MM.1S (cell line): ENCODE measurements at regions not wholly inside any gene's neighbourhood (a gene's known extent, or its start where the extent isn't known, plus 50 kb on each side); places are given as distances from the start of the nearest gene placed in this dataset.

Experiments
- DNase-seq: peaks from one replicate; pipeline ENCODE4 v3.0.0-alpha.2; 2015
- H2AFZ ChIP-seq: fragments of 300-600 bp; sonication (generic); 2 replicates; pipeline ENCODE4 v1.6.0; 2016; ENCODE audit warnings: antibody characterized with exemption, low read length
- H3F3A ChIP-seq: fragments of 300-600 bp; sonication (generic); 2 replicates; pipeline ENCODE4 v1.6.1; 2016; ENCODE audit warnings: mild to moderate bottlenecking, antibody characterized with exemption, low read length, moderate library complexity, mixed read lengths; ENCODE audit not compliant: insufficient read depth
- H3K27ac ChIP-seq: fragments of 300-600 bp; sonication (generic); 2 replicates; pipeline ENCODE4 v1.5.1; 2016; ENCODE audit warnings: mild to moderate bottlenecking, low read length
- H3K27me3 ChIP-seq: fragments of 300-600 bp; sonication (generic); replicated peaks from 2 replicates; pipeline ENCODE4 v1.6.0; 2016; ENCODE audit warnings: low read length; ENCODE audit not compliant: insufficient read depth
- H3K36me3 ChIP-seq: fragments of 300-600 bp; sonication (generic); replicated peaks from 2 replicates; pipeline ENCODE4 v1.6.1; 2016; ENCODE audit warnings: mild to moderate bottlenecking, low read length, mixed read lengths; ENCODE audit not compliant: insufficient read depth
- H3K4me1 ChIP-seq: fragments of 300-600 bp; sonication (generic); 2 replicates; pipeline ENCODE4 v1.6.1; 2016; ENCODE audit warnings: low read length, mixed read lengths
- H3K4me2 ChIP-seq: fragments of 300-600 bp; sonication (generic); 2 replicates; pipeline ENCODE4 v1.6.0; 2016; ENCODE audit warnings: low read depth, low read length
- H3K4me3 ChIP-seq: fragments of 300-600 bp; sonication (generic); 2 replicates; pipeline ENCODE4 v1.5.1; 2016; ENCODE audit warnings: low read length, mixed read lengths
- H3K79me2 ChIP-seq: fragments of 300-600 bp; sonication (generic); 2 replicates; pipeline ENCODE4 v1.6.1; 2016; ENCODE audit warnings: mixed run types, low read length, mixed read lengths
- H3K9ac ChIP-seq: fragments of 300-600 bp; sonication (generic); 2 replicates; pipeline ENCODE4 v1.6.1; 2016; ENCODE audit warnings: low read length, mixed read lengths
- H3K9me2 ChIP-seq: fragments of 300-600 bp; sonication (generic); replicated peaks from 2 replicates; pipeline ENCODE4 v1.6.1; 2016; ENCODE audit warnings: mild to moderate bottlenecking, low read length, mixed read lengths; ENCODE audit not compliant: insufficient read depth
- H3K9me3 ChIP-seq: fragments of 300-600 bp; sonication (generic); replicated peaks from 2 replicates; pipeline ENCODE4 v1.6.1; 2016; ENCODE audit warnings: mild to moderate bottlenecking, low read length, mixed read lengths; ENCODE audit not compliant: insufficient read depth
- H4K20me1 ChIP-seq: fragments of 300-600 bp; sonication (generic); 2 replicates; pipeline ENCODE4 v1.6.1; 2016; ENCODE audit warnings: mild to moderate bottlenecking, low read length, moderate library complexity, mixed read lengths; ENCODE audit not compliant: insufficient read depth
- CTCF ChIP-seq: fragments of 300-600 bp; sonication (generic); IDR thresholded peaks from 2 replicates; pipeline ENCODE4 v1.5.1; 2016; ENCODE audit warnings: antibody characterized with exemption, low read length, mixed read lengths
- EZH2 ChIP-seq: fragments of 300-600 bp; sonication (generic); optimal IDR thresholded peaks from 2 replicates; pipeline ENCODE3; 2017; ENCODE audit warnings: low read depth, mild to moderate bottlenecking, antibody characterized with exemption, low read length, mixed read lengths
- EZH2phosphoT487 ChIP-seq: fragments of 300-600 bp; sonication (generic); IDR thresholded peaks from 2 replicates; pipeline ENCODE4 v1.6.1; 2018; ENCODE audit warnings: antibody characterized with exemption, low read length

- no peak for TF ChIP-seq CTCF
- no peak for TF ChIP-seq EZH2phosphoT487
- TF ChIP-seq EZH2 = no peak
- Histone ChIP-seq H3F3A (no peaks in the 10 kb centered on the region), H3K4me2 (no peak overlapping the region), H3K4me3 (no peak overlapping the region), H4K20me1 (no peaks in the 10 kb centered on the region), H3K27ac (no peak overlapping the region), H3K9me3 (no peaks in the 10 kb centered on the region), H3K9me2 (no peaks in the 10 kb centered on the region), H3K4me1 (peaks cover 10% of the 10 kb centered on the region), H3K9ac (no peak overlapping the region), H3K79me2 (no peaks in the 10 kb centered on the region), H3K36me3 (no peaks in the 10 kb centered on the region), H2AFZ (no peak overlapping the region), H3K27me3 (no peaks in the 10 kb centered on the region)
- no peak for DNase-seq
Observed at GRCh38 chr7:18313965-18314364, 181.6 kb upstream of the HDAC9 start.

GRCh38 chr7:18315241-18315640 is 180.3 kb upstream of the HDAC9 start:
- Histone ChIP-seq H4K20me1 (no peaks in the 10 kb centered on the region), H3K36me3 (no peaks in the 10 kb centered on the region), H3K27me3 (no peaks in the 10 kb centered on the region), H3K9me2 (no peaks in the 10 kb centered on the region), H3K27ac (no peak overlapping the region), H3K4me3 (no peak overlapping the region), H3K9ac (no peak overlapping the region), H3K9me3 (no peaks in the 10 kb centered on the region), H3K79me2 (no peaks in the 10 kb centered on the region), H3K4me2 (no peak overlapping the region), H3K4me1 (peaks cover 10% of the 10 kb centered on the region), H3F3A (no peaks in the 10 kb centered on the region), H2AFZ (no peak overlapping the region)
- DNase-seq = no peak
- TF ChIP-seq CTCF = no peak
- no peak for TF ChIP-seq EZH2phosphoT487
- TF ChIP-seq EZH2 = no peak

GRCh38 chr7:18317941-18318340 is 177.6 kb upstream of the HDAC9 start:
- Histone ChIP-seq H3K4me3 (no peak overlapping the region), H3K9me3 (no peaks in the 10 kb centered on the region), H3K79me2 (no peaks in the 10 kb centered on the region), H3K27ac (no peak overlapping the region), H3K36me3 (no peaks in the 10 kb centered on the region), H3K4me2 (no peak overlapping the region), H4K20me1 (no peaks in the 10 kb centered on the region), H3F3A (no peaks in the 10 kb centered on the region), H3K27me3 (no peaks in the 10 kb centered on the region), H3K9ac (no peak overlapping the region), H3K9me2 (no peaks in the 10 kb centered on the region), H3K4me1 (peaks cover under 1% of the 10 kb centered on the region), H2AFZ (no peak overlapping the region; the same call in 1 of the 2 replicates)
- TF ChIP-seq EZH2 (no peak), EZH2phosphoT487 (no peak), CTCF (no peak)
- no peak for DNase-seq
